ENCODE measurements at regions not wholly inside any gene's neighbourhood (a gene's known extent, or its start where the extent isn't known, plus 50 kb on each side); places are given as distances from the start of the nearest gene placed in this dataset.

DNA sequence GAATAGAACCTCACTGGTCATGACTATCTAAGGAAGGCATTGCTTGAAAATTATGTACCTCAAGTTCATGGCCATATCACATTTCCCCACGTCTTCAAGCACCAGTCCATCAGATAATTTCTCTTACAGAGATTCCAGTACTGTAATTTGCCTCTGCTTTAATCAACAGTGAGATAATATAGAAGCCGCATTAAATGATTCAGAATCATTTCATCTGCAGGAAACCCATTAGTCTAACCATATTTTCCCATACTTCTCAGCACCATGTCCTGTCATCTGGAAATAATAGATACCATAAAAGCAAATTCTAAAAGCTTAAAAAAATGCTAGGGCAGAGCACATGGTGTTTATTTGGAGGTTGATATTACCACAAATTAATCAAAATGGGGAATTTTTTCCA lies 310.3 kb upstream of the SLIT2 start:
- intact Hi-C loops (cut with DNase I) = no loop called here
- no peak for DNase-seq (ENCODE audit: low spot score)
- no peak for ATAC-seq

DNA sequence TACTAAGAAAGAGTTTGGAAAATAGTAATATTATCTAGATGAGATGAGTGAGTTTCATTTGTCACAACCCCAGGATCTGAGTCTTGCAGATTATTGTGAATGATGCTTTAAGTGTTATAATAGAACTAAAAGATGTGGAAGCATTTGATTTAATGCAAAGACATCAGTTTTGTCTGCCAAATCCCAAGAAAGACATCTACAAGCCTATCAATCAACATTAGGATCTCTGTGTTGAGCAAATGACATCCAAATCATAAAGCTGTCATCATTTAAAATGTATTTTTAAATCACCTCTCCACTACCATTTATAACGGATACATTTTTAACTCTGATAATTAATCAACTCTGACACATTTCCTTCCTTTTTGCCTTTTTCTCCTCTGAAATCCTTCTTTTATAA lies 310.8 kb upstream of the SLIT2 start:
- intact Hi-C loops (cut with DNase I) = no loop called here

GRCh38 chr4:19936476-19936875 lies 315.2 kb upstream of the SLIT2 start:
- ATAC-seq = peak; percentile 44
- intact Hi-C loops (cut with DNase I) = no loop called here
- DNase-seq (ENCODE audit: low spot score) = no peak

More for the DNA sequence above, 310.8 kb upstream of the SLIT2 start:
- no peak for ATAC-seq
- no peak for DNase-seq (ENCODE audit: low spot score)

- intact Hi-C loops (cut with DNase I) = no loop called here
- ATAC-seq (no peak), DNase-seq (ENCODE audit: low spot score) (no peak)
Observed at GRCh38 chr4:19930742-19931141, 321.0 kb upstream of the SLIT2 start.

DNA sequence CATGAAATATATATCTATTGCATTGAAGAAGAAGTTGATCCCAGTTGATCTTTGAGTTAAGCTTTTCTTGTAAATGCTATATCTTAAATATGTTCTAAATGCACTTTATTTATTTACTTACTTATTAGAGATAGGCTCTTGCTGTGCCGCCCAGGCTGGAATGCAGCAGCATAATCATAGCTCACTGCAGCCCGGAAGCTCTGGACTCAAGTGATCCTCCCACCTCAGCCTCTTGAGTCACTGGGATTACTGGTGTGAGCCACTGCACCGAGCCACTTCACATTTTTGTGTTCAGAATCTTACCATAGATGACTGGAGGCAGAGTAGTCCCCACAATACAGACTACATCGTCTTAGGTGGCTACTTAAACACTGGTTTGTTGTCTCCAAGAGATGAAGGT lies 324.3 kb upstream of the SLIT2 start:
- DNase-seq (ENCODE audit: low spot score) = no peak
- intact Hi-C loops (cut with DNase I) = no loop called here
- no peak for ATAC-seq

- ATAC-seq = no peak
- no peak for DNase-seq (ENCODE audit: low spot score)
- intact Hi-C loops (cut with DNase I) = no loop called here
Observed at GRCh38 chr4:19925516-19925915, 326.2 kb upstream of the SLIT2 start.

GRCh38 chr4:19924761-19925160 lies 326.9 kb upstream of the SLIT2 start:
- intact Hi-C loops (cut with DNase I) = no loop called here
- DNase-seq (ENCODE audit: low spot score) (no peak), ATAC-seq (no peak)

DNA sequence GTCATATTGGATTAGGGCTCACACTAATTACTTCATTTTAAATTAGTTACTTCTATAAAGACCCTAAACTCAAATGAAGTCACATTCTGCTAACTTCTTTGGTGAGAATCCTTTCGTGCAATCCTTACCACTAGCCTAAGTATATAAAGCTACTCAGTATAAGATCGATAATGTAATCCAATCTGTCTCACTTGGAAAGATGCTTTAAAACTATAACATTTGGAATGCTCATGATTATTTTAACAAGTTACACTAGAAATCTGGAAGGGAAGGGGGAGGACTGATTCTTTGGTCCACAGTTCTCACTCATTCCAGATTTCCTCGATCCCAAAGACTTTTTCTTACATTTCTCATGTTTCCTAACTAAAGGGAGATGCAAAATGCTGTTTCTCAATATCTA lies 336.4 kb upstream of the SLIT2 start:
- intact Hi-C loops (cut with DNase I) = no loop called here
- ATAC-seq = no peak

GRCh38 chr4:19913650-19914049 lies 338.1 kb upstream of the SLIT2 start:
- ATAC-seq (no peak), DNase-seq (ENCODE audit: low spot score) (no peak)
- intact Hi-C loops (cut with DNase I) = no loop called here

More for the DNA sequence above, 336.4 kb upstream of the SLIT2 start:
- DNase-seq (ENCODE audit: low spot score) = no peak

- no peak for ATAC-seq
- no peak for DNase-seq (ENCODE audit: low spot score)
- intact Hi-C loops (cut with DNase I) = no loop called here
Observed at GRCh38 chr4:19910861-19911525, 340.7 kb upstream of the SLIT2 start.

DNA sequence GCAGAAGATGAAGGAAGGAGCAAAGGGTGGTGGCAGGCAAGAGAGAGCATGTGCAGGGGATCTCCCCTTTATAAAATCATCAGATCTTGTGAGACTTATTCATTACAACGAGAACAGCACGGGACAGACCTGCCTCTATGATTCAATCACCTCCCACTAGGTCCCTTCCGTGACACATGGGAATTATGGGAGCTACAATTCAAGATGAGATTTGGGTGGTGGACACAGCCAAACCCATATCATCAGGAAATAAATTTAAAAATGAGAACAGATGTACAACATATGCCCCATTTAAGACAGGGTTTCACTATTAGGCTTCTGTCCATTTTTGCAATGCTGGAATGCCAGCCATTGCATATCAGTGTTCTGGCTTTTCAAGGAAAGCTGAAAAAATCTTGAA lies 346.7 kb upstream of the SLIT2 start:
- intact Hi-C loops (cut with DNase I) = no loop called here
- no peak for DNase-seq (ENCODE audit: low spot score)
- ATAC-seq = no peak

- ATAC-seq (no peak), DNase-seq (ENCODE audit: low spot score) (no peak)
- intact Hi-C loops (cut with DNase I) = no loop called here
Observed at GRCh38 chr4:19888587-19888986, 363.1 kb upstream of the SLIT2 start.

DNA sequence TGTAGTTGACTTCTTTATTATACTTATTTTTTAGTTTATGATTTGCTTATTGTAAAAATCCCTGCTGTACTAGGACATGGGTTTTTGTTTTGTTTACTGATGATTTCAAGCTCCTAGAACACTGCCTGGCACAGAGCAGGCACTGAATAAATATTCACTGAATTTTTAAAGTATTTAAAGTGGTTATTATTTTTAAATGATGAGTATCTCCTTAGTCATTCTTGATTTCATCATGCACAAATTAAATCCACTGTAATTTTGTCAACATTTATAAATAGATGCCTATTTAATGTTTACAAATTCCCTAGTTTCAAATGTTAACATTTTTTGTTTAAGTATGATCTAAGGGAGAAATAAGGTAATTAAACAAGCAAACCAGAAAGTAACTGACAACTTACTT lies 367.9 kb upstream of the SLIT2 start:
- DNase-seq (ENCODE audit: low spot score) (no peak), ATAC-seq (no peak)
- intact Hi-C loops (cut with DNase I) = no loop called here

DNA sequence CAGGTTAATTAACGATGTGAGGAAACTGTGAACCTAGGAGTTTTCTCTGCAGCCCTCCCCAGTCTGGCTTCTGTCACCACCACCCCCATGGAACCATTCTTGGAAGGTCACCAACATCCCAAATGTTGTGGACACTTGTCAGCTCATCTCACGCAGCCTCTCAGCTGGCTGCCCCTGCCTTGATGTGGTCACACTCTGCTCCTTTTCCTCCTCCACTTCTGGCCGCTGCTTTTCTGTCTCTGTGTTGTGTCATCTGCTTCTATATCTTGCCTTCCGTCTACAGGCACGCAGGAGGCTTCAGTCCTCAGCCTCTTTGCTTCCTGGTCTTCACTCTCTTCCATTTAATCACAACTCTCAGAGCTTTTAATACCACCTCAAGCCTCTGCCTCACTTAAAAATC lies 371.5 kb upstream of the SLIT2 start:
- intact Hi-C loops (cut with DNase I) = no loop called here
- ATAC-seq (no peak), DNase-seq (ENCODE audit: low spot score) (no peak)

- DNase-seq (ENCODE audit: low spot score) = no peak
- ATAC-seq = no peak
- intact Hi-C loops (cut with DNase I) = no loop called here
Observed at GRCh38 chr4:19879330-19879729, 372.4 kb upstream of the SLIT2 start.

- intact Hi-C loops (cut with DNase I) = no loop called here
- no peak for DNase-seq (ENCODE audit: low spot score)
- no peak for ATAC-seq
Observed at GRCh38 chr4:19857991-19858390, 393.7 kb upstream of the SLIT2 start.

- DNase-seq (ENCODE audit: low spot score) (no peak), ATAC-seq (no peak)
- intact Hi-C loops (cut with DNase I) = no loop called here
Observed at GRCh38 chr4:19857380-19857779, 394.3 kb upstream of the SLIT2 start.

- intact Hi-C loops (cut with DNase I) = no loop called here
- DNase-seq (ENCODE audit: low spot score) (no peak), ATAC-seq (no peak)
Observed at GRCh38 chr4:19850909-19851308, 400.8 kb upstream of the SLIT2 start.

DNA sequence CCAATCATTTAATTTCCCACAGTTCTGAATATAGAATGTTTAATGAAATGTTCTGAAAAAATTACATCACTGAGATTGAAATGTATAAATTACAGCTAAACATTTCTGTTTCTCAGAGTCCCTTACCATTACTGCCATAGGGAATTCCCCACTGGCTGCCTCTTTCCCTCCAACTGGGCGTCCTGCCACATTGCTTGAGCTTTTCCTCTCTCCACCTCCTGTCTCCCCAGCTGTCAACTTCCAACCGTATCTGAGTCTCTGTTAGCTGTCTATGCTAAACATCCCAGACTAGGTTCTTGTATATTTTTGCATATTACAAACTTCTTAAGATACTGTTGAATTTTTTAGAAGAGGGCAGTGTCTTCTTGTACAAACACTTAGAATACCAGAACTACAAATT lies 407.3 kb upstream of the SLIT2 start:
- no peak for DNase-seq (ENCODE audit: low spot score)
- ATAC-seq = no peak
- intact Hi-C loops (cut with DNase I) = no loop called here

DNA sequence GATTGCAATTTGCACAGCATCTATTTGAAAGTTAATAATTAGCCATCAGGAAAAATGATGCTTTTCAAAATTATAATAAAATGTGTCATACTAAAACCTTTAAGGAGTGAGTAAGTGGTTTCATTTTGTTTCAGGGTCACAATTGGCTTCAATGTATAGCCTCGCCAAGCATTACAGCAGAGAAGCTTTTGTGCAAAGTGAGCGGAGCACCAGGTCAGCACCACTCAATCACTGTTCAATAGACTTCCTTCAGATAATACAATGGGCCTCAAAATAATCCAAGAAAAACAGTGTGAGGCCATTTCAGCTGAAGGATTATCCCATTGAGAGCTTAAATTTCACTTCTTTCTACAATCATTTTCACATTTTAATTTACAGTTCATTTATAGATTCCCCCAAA lies 409.2 kb upstream of the SLIT2 start:
- intact Hi-C loops (cut with DNase I) = no loop called here
- ATAC-seq (no peak), DNase-seq (ENCODE audit: low spot score) (no peak)

DNA sequence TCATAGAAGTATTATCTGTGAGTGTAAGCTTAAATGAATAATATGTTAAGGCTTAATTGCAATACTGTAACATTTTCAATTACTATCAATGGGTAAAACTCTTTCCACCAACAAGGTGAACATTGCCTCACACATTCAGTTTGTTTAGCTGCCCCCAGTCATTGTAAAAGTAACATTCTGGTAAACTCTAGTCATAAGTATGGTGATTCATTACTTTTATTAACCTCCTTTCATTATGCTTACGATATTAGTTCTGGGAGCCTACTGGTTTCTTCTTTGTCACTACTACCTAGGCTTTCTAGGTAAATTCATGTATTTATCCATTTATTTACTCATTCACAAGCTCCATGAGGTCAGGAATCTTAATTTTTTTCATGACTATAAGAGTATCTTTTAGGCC lies 412.8 kb upstream of the SLIT2 start:
- intact Hi-C loops (cut with DNase I) = no loop called here
- ATAC-seq (no peak), DNase-seq (ENCODE audit: low spot score) (no peak)

GRCh38 chr4:19835429-19835828 lies 416.3 kb upstream of the SLIT2 start:
- intact Hi-C loops (cut with DNase I) = no loop called here
- DNase-seq (ENCODE audit: low spot score) = no peak
- ATAC-seq = no peak
